ENCODE measurements at regions not wholly inside any gene's neighbourhood (a gene's known extent, or its start where the extent isn't known, plus 50 kb on each side); places are given as distances from the start of the nearest gene placed in this dataset.
A peak's percentile ranks its signal among the peaks of the same experiment; 100 is the strongest.
"Not testable (repeated sequence)": the region's sequence is repeated elsewhere in the genome, so short reads cannot be mapped to it uniquely, and the experiment has no call there.

DNA sequence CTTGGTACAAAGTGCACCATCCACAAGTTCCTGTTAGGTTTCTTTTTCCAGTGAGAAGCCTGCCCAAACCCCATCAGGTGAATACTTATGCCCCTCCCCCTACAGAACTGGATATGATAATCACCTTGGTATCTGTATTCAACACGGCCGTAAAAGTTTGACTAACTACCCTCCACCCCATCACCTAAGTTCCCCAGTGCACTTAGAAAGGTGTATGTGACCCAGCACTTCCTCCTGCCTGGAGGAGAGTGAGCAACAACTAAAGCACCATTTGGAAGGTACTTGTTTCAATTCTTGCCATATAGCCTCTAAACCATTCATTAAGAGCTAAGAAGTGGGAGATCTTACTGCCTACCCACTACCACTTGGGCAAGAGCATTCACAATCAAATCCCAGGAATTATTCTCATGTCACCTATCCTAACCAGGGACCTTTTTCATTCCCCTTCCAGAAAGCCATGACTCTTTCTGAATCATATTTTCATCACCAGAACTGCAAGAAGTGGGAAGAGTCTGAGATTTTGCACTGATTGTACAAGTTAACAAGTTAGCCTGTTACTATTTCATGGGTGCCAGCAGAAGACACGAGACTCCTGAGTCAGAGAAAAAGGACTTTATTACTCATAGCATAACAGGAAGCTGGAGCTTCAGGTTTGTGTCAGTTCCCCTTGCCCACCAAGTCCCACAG, 53.5 kb upstream of the NDUFV2 start:
- H3K4me3 ChIP-seq (ENCODE audit: low read depth, low read length), result no peak overlapping the region
- DNase-seq (ENCODE audit: low read depth), result peak; percentile 21
- TF ChIP-seq, protein P1, sequence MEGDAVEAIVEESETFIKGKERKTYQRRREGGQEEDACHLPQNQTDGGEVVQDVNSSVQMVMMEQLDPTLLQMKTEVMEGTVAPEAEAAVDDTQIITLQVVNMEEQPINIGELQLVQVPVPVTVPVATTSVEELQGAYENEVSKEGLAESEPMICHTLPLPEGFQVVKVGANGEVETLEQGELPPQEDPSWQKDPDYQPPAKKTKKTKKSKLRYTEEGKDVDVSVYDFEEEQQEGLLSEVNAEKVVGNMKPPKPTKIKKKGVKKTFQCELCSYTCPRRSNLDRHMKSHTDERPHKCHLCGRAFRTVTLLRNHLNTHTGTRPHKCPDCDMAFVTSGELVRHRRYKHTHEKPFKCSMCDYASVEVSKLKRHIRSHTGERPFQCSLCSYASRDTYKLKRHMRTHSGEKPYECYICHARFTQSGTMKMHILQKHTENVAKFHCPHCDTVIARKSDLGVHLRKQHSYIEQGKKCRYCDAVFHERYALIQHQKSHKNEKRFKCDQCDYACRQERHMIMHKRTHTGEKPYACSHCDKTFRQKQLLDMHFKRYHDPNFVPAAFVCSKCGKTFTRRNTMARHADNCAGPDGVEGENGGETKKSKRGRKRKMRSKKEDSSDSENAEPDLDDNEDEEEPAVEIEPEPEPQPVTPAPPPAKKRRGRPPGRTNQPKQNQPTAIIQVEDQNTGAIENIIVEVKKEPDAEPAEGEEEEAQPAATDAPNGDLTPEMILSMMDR (conservative IDR thresholded peaks at IDR 0.05; ENCODE audit: low read depth, low read length), result no peak

DNA sequence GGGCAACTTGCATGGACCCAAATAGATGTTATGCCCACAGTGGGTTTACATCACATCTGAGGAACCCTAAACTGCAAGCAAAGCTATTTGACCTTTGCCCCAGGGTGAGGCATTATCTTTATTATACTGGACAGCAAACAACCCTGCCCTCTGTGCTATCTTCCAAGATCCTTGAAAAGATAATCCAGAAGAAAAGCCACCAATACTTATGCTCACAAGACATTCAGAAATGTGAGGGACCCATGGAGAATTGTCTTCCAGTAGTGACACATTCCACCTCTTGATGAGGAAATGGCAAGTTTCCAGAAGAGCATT, 53.0 kb upstream of the NDUFV2 start:
- no peak overlapping the region for H3K4me3 ChIP-seq (ENCODE audit: low read depth, low read length)
- DNase-seq (ENCODE audit: low read depth), result no peak
- TF ChIP-seq, protein P1 (conservative IDR thresholded peaks at IDR 0.05; ENCODE audit: low read depth, low read length), result no peak

DNA sequence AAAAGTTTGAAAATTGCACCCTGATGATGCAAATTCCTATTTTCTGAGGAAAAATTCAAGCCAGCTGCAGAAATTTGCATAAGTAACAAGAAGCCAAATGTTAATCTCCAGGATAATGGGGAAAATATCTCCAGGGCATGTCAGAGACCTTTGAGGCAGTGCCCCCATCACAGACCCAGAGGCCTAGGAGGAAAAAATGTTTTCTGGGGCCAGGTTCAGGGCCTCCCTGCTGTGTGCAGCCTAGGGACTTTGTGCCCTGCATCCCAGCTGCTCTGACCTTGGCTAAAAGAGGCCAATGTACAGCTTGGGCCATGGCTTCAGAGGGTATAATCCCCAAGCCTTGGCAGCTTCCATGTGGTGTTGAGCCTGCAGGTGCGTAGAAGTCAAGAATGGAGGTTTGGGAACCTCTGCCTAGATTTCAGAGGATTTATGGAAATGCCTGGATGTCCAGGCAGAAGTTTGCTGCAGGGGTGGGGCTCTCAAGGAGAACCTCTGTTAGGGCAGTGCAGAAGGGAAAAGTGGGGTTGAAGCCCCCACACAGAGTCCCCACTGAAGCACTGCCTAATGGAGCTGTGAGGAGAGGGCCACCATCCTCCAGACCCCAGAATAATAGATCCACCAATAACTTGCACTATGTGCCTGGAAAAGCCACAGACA, 51.7 kb upstream of the NDUFV2 start:
- not testable (repeated sequence) for DNase-seq (ENCODE audit: low read depth)

More for the DNA sequence above, 51.7 kb upstream of the NDUFV2 start:
- H3K4me3 ChIP-seq (ENCODE audit: low read depth, low read length), result not testable (repeated sequence)

Measured in choroid plexus epithelial cell (primary cell).